Activated CD4-positive, alpha-beta T cell treated with anti-CD3 and anti-CD28 coated beads, Interleukin-2, Interleukin-4, amounts not matched to agents 100 ng/mL and 50 ng/mL, durations not matched to agents 16 hours and 8 hours (primary cell): ENCODE measurements at regions not wholly inside any gene's neighbourhood (a gene's known extent, or its start where the extent isn't known, plus 50 kb on each side); places are given as distances from the start of the nearest gene placed in this dataset.

Experiments
- DNase-seq: peaks from one replicate; pipeline ENCODE4 v3.0.0-alpha.2; 2020; ENCODE audit warnings: low spot score

GRCh38 chr2:238581126-238581525 is 154.4 kb downstream of the ASB1 start:
- DNase-seq = no peak

- no peak for DNase-seq
Measured at GRCh38 chr2:238582159-238582558, 155.4 kb downstream of the ASB1 start.

GRCh38 chr2:238584617-238585016 is 157.9 kb downstream of the ASB1 start:
- no peak for DNase-seq

GRCh38 chr2:238585836-238586821 is 159.4 kb downstream of the ASB1 start:
- no peak for DNase-seq

- DNase-seq = no peak
Measured at GRCh38 chr2:238586931-238587775, 160.4 kb downstream of the ASB1 start.

GRCh38 chr2:238587776-238588660 is 161.3 kb downstream of the ASB1 start:
- no peak for DNase-seq

- DNase-seq = no peak
Measured at GRCh38 chr2:238589591-238590460, 163.1 kb downstream of the ASB1 start.

- no peak for DNase-seq
Measured at GRCh38 chr2:238591732-238592131, 165.0 kb downstream of the ASB1 start.

- no peak for DNase-seq
Measured at GRCh38 chr2:238593236-238593635, 166.5 kb downstream of the ASB1 start.

- no peak for DNase-seq
Measured at GRCh38 chr2:238593678-238594077, 167.0 kb downstream of the ASB1 start.

GRCh38 chr2:238594796-238595749 is 168.3 kb downstream of the ASB1 start:
- DNase-seq = no peak

GRCh38 chr2:238595750-238596570 is 169.2 kb downstream of the ASB1 start:
- DNase-seq = no peak

- no peak for DNase-seq
Measured at GRCh38 chr2:238596571-238597551, 170.1 kb downstream of the ASB1 start.

- DNase-seq = no peak
Measured at GRCh38 chr2:238597638-238598528, 171.2 kb downstream of the ASB1 start.

GRCh38 chr2:238598802-238599530 is 172.2 kb downstream of the ASB1 start:
- no peak for DNase-seq
